ENCODE measurements at regions not wholly inside any gene's neighbourhood (a gene's known extent, or its start where the extent isn't known, plus 50 kb on each side); places are given as distances from the start of the nearest gene placed in this dataset.
"Not testable (repeated sequence)": the region's sequence is repeated elsewhere in the genome, so short reads cannot be mapped to it uniquely, and the experiment has no call there.

GRCh38 chr6:92700411-92700810 is 718.9 kb downstream of the EPHA7 start:
- Histone ChIP-seq H3K36me3 (ENCODE audit: control insufficient read depth, insufficient read depth, low read length) (no peaks in the 10 kb centered on the region), H3K9ac (ENCODE audit: low read depth, low read length) (no peak overlapping the region), H3K4me3 (ENCODE audit: low read depth, low read length) (no peak overlapping the region), H3K9me3 (ENCODE audit: control insufficient read depth, insufficient read depth, low read length) (no peaks in the 10 kb centered on the region), H3K27me3 (ENCODE audit: control insufficient read depth, insufficient read depth, low read length) (no peaks in the 10 kb centered on the region), H3K4me1 (ENCODE audit: control insufficient read depth, insufficient read depth, low read length) (no peaks in the 10 kb centered on the region), H3K27ac (ENCODE audit: low read depth, low read length) (no peak overlapping the region)

GRCh38 chr6:92690997-92691599 is 728.3 kb downstream of the EPHA7 start:
- no peak overlapping the region for H3K9ac ChIP-seq (ENCODE audit: low read depth, low read length)
- no peaks in the 10 kb centered on the region for H3K9me3 ChIP-seq (ENCODE audit: control insufficient read depth, insufficient read depth, low read length)
- H3K27me3 ChIP-seq (ENCODE audit: control insufficient read depth, insufficient read depth, low read length) = no peaks in the 10 kb centered on the region
- H3K27ac ChIP-seq (ENCODE audit: low read depth, low read length) = no peak overlapping the region
- H3K4me1 ChIP-seq (ENCODE audit: control insufficient read depth, insufficient read depth, low read length) = no peaks in the 10 kb centered on the region
- H3K36me3 ChIP-seq (ENCODE audit: control insufficient read depth, insufficient read depth, low read length) = no peaks in the 10 kb centered on the region
- no peak overlapping the region for H3K4me3 ChIP-seq (ENCODE audit: low read depth, low read length)

- no peaks in the 10 kb centered on the region for H3K4me1 ChIP-seq (ENCODE audit: control insufficient read depth, insufficient read depth, low read length)
Observed at GRCh38 chr6:92688342-92688741, 731.0 kb downstream of the EPHA7 start.

GRCh38 chr6:92687278-92687677 is 732.1 kb downstream of the EPHA7 start:
- no peaks in the 10 kb centered on the region for H3K4me1 ChIP-seq (ENCODE audit: control insufficient read depth, insufficient read depth, low read length)
- H3K9ac ChIP-seq (ENCODE audit: low read depth, low read length) = no peak overlapping the region
- H3K9me3 ChIP-seq (ENCODE audit: control insufficient read depth, insufficient read depth, low read length) = no peaks in the 10 kb centered on the region
- H3K36me3 ChIP-seq (ENCODE audit: control insufficient read depth, insufficient read depth, low read length) = no peaks in the 10 kb centered on the region
- H3K4me3 ChIP-seq (ENCODE audit: low read depth, low read length) = no peak overlapping the region
- no peaks in the 10 kb centered on the region for H3K27me3 ChIP-seq (ENCODE audit: control insufficient read depth, insufficient read depth, low read length)
- H3K27ac ChIP-seq (ENCODE audit: low read depth, low read length) = no peak overlapping the region

More at GRCh38 chr6:92688342-92688741, 731.0 kb downstream of the EPHA7 start:
- Histone ChIP-seq H3K27ac (ENCODE audit: low read depth, low read length) (no peak overlapping the region), H3K27me3 (ENCODE audit: control insufficient read depth, insufficient read depth, low read length) (no peaks in the 10 kb centered on the region), H3K4me3 (ENCODE audit: low read depth, low read length) (no peak overlapping the region), H3K9ac (ENCODE audit: low read depth, low read length) (no peak overlapping the region), H3K9me3 (ENCODE audit: control insufficient read depth, insufficient read depth, low read length) (no peaks in the 10 kb centered on the region), H3K36me3 (ENCODE audit: control insufficient read depth, insufficient read depth, low read length) (no peaks in the 10 kb centered on the region)

- Histone ChIP-seq H3K9me3 (ENCODE audit: control insufficient read depth, insufficient read depth, low read length) (no peaks in the 10 kb centered on the region), H3K36me3 (ENCODE audit: control insufficient read depth, insufficient read depth, low read length) (no peaks in the 10 kb centered on the region), H3K27ac (ENCODE audit: low read depth, low read length) (no peak overlapping the region), H3K9ac (ENCODE audit: low read depth, low read length) (no peak overlapping the region), H3K4me1 (ENCODE audit: control insufficient read depth, insufficient read depth, low read length) (no peaks in the 10 kb centered on the region), H3K27me3 (ENCODE audit: control insufficient read depth, insufficient read depth, low read length) (no peaks in the 10 kb centered on the region), H3K4me3 (ENCODE audit: low read depth, low read length) (no peak overlapping the region)
Observed at GRCh38 chr6:92684386-92684785, 735.0 kb downstream of the EPHA7 start.

- Histone ChIP-seq H3K4me1 (ENCODE audit: control insufficient read depth, insufficient read depth, low read length) (no peaks in the 10 kb centered on the region), H3K27ac (ENCODE audit: low read depth, low read length) (no peak overlapping the region), H3K9ac (ENCODE audit: low read depth, low read length) (no peak overlapping the region), H3K4me3 (ENCODE audit: low read depth, low read length) (no peak overlapping the region), H3K27me3 (ENCODE audit: control insufficient read depth, insufficient read depth, low read length) (no peaks in the 10 kb centered on the region), H3K9me3 (ENCODE audit: control insufficient read depth, insufficient read depth, low read length) (no peaks in the 10 kb centered on the region), H3K36me3 (ENCODE audit: control insufficient read depth, insufficient read depth, low read length) (no peaks in the 10 kb centered on the region)
Observed at GRCh38 chr6:92683748-92684147, 735.6 kb downstream of the EPHA7 start.

- Histone ChIP-seq H3K4me3 (ENCODE audit: low read depth, low read length) (no peak overlapping the region), H3K9me3 (ENCODE audit: control insufficient read depth, insufficient read depth, low read length) (no peaks in the 10 kb centered on the region), H3K27ac (ENCODE audit: low read depth, low read length) (no peak overlapping the region), H3K4me1 (ENCODE audit: control insufficient read depth, insufficient read depth, low read length) (no peaks in the 10 kb centered on the region), H3K9ac (ENCODE audit: low read depth, low read length) (no peak overlapping the region), H3K27me3 (ENCODE audit: control insufficient read depth, insufficient read depth, low read length) (no peaks in the 10 kb centered on the region), H3K36me3 (ENCODE audit: control insufficient read depth, insufficient read depth, low read length) (no peaks in the 10 kb centered on the region)
Observed at GRCh38 chr6:92682516-92683398, 736.6 kb downstream of the EPHA7 start.

- H3K9ac ChIP-seq (ENCODE audit: low read depth, low read length) = no peak overlapping the region
- H3K36me3 ChIP-seq (ENCODE audit: control insufficient read depth, insufficient read depth, low read length) = no peaks in the 10 kb centered on the region
- no peaks in the 10 kb centered on the region for H3K9me3 ChIP-seq (ENCODE audit: control insufficient read depth, insufficient read depth, low read length)
- no peak overlapping the region for H3K27ac ChIP-seq (ENCODE audit: low read depth, low read length)
- no peak overlapping the region for H3K4me3 ChIP-seq (ENCODE audit: low read depth, low read length)
- H3K27me3 ChIP-seq (ENCODE audit: control insufficient read depth, insufficient read depth, low read length) = no peaks in the 10 kb centered on the region
- H3K4me1 ChIP-seq (ENCODE audit: control insufficient read depth, insufficient read depth, low read length) = no peaks in the 10 kb centered on the region
Observed at GRCh38 chr6:92681401-92681800, 738.0 kb downstream of the EPHA7 start.

GRCh38 chr6:92671462-92671861 is 747.9 kb downstream of the EPHA7 start:
- H3K9ac ChIP-seq (ENCODE audit: low read depth, low read length); H3K4me1 ChIP-seq (ENCODE audit: control insufficient read depth, insufficient read depth, low read length); H3K36me3 ChIP-seq (ENCODE audit: control insufficient read depth, insufficient read depth, low read length); H3K4me3 ChIP-seq (ENCODE audit: low read depth, low read length); H3K27ac ChIP-seq (ENCODE audit: low read depth, low read length); H3K9me3 ChIP-seq (ENCODE audit: control insufficient read depth, insufficient read depth, low read length); H3K27me3 ChIP-seq (ENCODE audit: control insufficient read depth, insufficient read depth, low read length): not testable (repeated sequence)

- Histone ChIP-seq H3K27me3 (ENCODE audit: control insufficient read depth, insufficient read depth, low read length) (no peaks in the 10 kb centered on the region), H3K4me3 (ENCODE audit: low read depth, low read length) (no peak overlapping the region), H3K36me3 (ENCODE audit: control insufficient read depth, insufficient read depth, low read length) (no peaks in the 10 kb centered on the region), H3K27ac (ENCODE audit: low read depth, low read length) (no peak overlapping the region), H3K9ac (ENCODE audit: low read depth, low read length) (no peak overlapping the region), H3K4me1 (ENCODE audit: control insufficient read depth, insufficient read depth, low read length) (no peaks in the 10 kb centered on the region), H3K9me3 (ENCODE audit: control insufficient read depth, insufficient read depth, low read length) (no peaks in the 10 kb centered on the region)
Observed at GRCh38 chr6:92667843-92668242, 751.5 kb downstream of the EPHA7 start.

- Histone ChIP-seq H3K9me3 (ENCODE audit: control insufficient read depth, insufficient read depth, low read length) (no peaks in the 10 kb centered on the region), H3K4me3 (ENCODE audit: low read depth, low read length) (no peak overlapping the region), H3K27me3 (ENCODE audit: control insufficient read depth, insufficient read depth, low read length) (no peaks in the 10 kb centered on the region), H3K9ac (ENCODE audit: low read depth, low read length) (no peak overlapping the region), H3K36me3 (ENCODE audit: control insufficient read depth, insufficient read depth, low read length) (no peaks in the 10 kb centered on the region), H3K27ac (ENCODE audit: low read depth, low read length) (no peak overlapping the region), H3K4me1 (ENCODE audit: control insufficient read depth, insufficient read depth, low read length) (no peaks in the 10 kb centered on the region)
Observed at GRCh38 chr6:92648364-92649086, 770.8 kb downstream of the EPHA7 start.

Measured in HUES48 (cell line).